Activated CD8-positive, alpha-beta memory T cell treated with anti-CD3 and anti-CD28 coated beads for 48 hours (primary cell): ENCODE measurements at regions not wholly inside any gene's neighbourhood (a gene's known extent, or its start where the extent isn't known, plus 50 kb on each side); places are given as distances from the start of the nearest gene placed in this dataset.

Experiments used
- DNase-seq, 3 experiments: peaks; one replicate each; pipeline ENCODE4 v3.0.0-alpha.2; 2020; ENCODE audit warnings: low read depth in 2 of 3, low spot score in 2 of 3

DNA sequence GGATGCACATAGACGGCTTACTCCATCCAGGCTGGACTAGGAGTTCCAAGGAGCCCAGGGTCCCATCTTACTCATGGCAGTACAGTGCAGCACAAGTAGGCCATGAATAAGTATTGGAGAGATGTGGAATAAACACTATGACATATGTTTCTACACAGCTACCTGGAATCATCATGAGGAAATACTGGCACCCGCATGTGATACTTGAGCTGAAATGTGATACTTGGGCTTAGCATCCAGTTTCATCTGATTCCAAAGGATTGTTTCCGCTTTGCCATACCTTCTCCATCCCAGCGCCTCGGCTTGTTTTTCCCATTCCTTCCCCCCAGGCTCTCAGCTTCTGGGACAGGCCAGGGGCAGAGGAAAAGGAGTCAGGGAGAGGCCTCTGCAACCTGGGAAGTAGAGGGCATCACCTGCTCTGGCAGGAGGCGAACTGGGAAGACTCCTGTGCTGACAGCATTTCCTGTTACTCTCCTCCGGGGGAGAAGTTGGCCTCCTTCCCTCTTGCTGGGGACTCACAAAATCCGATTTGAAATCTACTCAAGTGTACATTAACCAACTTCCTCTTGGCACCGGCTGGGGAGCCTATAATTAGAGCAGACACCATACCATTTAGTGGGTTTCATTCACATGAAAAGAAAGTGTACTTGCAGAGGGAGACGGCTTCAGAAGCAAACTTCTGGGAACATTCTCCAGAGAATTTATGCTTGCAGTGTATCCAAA is 187.8 kb downstream of the MIAT start:
- DNase-seq, result no peak

DNA sequence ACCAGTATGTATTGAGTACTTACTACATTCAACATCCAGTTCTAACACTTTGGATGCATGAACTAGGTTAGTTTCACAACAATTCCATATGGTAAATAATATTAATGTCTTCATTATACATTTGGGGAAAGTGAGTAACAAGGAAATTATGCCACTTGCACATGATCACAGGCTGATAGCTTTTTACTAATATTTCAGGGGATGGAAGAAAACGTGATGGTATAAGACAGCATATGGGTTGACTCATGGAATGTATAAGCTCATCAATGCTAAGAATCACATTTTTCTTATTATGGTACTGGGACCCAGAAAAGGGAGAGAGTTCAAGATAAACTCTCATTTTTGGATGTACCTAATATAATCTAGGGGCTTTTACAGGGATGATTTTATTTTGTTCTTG is 188.7 kb downstream of the MIAT start:
- no peak for DNase-seq

DNA sequence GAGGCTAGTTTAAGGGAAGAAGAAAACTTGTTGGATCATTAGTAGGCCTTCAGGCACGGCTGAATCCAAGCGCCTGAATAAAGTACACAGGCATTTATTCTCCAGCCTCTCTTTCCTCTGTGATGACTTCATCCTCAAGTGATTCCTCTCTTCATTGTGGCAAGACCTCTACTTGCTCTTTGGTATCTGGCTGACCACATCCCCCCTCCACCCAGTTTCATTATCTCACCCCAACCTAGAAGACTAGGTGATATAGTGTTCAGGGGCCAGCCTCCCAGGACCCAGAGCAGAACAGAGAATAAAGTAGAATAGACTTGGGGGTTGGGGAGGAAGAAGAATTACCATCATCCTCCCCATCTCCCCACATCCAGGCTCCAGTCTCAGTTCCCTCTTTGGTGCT is 189.3 kb downstream of the MIAT start:
- no peak for DNase-seq

DNA sequence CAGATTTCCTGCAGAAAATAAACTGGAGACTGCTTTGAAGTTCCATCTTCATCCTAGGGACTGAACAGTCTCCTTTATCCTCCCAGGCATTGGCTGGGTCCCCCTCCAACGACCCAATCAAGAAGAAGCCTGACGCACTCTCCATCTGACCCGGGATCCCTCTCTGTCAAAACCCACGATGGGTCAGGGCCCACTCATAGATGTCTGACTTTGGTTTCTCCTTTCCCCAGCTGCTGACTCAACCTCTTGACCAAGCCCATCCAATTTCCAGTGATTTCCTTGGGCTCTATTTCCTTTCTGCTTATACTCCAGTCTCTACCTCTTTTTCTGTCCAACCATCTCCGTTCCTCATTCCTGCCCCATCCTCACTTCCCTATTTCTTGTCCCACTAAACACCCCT is 189.7 kb downstream of the MIAT start:
- no peak for DNase-seq

DNA sequence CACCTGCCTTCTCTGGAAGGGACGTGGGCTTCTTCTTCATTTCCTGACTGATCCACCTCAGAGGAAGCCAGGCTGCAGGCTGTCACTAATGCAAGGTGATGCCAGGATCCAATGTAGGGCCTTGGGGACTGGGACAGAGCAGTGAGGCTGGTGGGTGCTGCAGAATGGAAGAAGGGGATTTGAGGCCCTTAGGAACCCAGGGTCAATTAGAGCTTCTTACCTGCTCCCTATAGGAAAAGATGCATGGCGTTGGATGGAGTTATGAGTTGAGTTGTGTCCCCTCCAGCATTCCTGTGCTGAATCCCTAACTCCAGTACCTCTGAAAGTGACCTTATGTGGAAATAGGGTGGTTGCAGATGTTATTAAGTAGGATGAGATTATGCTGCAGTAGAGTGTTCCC is 190.4 kb downstream of the MIAT start:
- DNase-seq, result no peak

DNA sequence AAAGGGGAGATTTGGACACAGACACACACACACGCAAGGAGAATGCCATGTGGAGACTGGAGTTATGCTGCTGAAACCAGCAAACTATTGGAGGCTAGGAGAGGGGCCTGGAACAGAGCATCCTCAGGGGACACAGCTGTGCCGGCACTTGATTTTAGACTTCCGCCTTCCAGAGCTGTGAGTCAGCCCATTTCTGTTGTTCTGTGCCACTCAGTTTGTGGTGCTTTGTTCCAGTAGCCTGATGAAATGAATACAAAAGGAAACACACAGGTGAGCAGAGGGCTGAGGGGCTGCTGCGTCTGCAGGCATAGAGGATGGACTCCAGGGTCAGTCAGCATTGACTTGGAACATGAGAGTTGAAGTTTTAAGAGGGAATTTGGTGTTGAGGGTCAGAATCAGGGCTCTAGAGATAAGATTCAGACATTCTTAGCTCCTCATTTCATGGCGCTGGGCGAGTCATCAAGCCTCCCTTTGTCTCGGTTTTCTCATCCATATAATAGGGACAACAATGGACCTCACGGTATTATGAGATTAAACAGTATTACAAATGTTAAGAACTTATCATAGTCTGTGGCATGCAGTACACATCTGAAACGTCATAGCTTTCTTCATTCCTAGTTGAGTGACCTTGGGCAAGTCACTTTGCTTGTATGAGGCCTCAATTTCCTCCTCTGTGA is 191.0 kb downstream of the MIAT start:
- no peak for DNase-seq

DNA sequence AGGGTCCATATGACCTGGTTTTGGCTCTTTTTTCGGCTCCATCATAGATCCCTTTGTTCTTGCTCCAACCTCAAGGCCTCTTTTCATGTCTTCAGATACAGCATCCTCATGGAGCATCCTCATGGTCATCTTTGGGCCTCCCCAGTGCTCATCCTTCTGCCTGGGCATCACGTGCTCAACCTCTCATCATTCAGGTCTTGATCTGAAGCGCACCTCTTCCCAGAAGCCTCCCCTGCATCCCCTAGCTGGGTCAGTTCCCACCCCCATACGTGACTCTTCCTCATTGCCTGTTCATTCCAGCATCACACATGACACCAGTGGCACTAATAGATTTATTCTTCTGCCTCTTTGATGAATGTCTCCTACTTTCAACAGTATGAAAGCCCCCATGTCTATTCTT is 192.2 kb downstream of the MIAT start:
- no peak for DNase-seq

DNA sequence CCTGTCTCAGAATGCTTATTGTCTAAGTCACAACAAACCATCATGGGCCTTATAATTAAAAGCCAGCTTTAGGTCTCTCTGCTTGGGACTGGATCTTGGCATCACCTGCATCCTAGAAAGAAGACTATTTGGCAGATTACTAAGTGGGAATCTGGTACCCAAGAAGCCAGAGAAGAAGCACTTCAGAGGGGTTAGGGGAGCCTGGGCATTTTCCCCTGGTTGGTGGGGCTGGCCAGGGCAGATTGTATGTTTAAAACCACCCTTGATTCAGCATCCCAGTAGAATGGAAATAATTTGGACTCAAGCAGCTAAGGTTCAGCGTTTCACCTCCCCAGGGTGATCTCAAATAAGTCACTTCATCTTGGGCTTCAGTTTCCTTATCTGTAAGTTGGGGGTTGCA is 193.7 kb downstream of the MIAT start:
- no peak for DNase-seq

DNA sequence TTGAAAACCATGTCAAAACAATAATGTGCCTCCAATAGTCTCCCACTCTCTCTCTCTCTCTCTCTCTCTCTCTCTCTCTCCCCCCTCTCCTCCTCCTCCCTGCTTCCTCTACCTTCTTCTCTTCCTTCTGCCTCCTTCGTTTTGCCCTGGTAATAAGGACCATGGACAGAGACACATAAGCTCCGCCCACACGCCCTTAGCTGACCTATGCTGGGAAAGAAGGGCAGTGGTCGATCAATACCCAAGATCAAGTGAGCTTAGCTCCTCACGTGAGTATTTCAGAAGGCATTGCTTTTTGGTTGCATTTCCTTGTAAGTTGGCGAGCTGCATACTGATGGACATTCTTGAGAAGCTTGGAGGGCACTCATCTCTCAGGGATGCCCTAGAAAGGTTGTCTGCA is 194.8 kb downstream of the MIAT start:
- no peak for DNase-seq

DNA sequence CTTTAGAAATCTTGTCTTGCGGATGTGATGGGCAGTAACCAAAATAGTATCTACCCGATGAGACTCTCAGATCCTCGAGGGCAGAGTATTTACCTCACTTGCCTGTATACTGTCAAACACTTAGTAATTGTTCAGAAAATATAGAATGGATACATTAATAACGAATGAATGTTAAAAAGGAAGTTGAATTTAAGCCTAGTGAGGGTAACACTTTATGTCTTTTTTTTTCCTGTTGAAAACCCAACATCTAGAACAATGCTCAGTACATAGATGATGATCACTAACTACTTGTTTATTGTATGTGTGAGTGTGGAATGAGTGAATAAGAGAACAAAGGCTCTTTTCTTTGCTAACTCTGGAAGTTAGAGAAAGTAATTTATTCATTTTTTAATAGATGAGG is 195.7 kb downstream of the MIAT start:
- DNase-seq, result no peak

DNA sequence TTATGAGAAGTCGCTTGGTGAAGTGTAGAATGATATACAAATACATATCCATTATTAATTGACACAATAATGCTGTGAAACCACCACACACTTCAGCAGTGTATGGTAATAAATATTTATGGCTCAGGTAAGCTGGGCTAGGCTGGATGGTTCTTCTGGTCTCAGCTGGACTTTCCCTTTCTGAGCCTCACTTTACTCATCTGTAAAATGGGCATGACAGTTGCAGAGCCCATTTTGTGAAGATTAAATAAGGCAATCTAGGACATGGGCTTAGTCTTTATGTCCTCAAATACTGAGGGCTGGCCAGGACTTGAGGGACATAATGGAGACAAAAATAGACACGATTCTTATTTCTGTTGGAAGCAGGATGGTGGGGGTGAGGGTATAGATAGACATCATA is 196.1 kb downstream of the MIAT start:
- no peak for DNase-seq

DNA sequence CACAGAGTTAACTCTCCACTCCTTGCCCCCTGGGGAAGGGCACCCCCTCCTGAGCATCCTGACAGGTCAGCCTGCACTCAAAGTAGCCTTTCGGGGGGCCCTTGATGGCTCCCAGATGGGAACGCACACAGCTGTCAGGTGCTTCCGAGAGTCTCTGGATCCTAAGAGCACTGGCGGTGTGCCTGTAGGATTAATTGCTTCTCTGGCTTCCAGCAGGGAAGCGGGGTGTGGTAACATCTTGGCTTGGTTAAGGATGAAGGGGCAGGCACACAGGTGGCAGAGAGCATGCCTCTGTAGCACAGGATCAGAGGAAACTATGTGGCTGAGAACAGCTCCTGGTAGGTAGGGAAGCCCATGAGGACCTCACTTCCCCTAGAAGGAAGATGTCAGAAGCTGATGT is 199.8 kb downstream of the MIAT start:
- DNase-seq, result no peak

DNA sequence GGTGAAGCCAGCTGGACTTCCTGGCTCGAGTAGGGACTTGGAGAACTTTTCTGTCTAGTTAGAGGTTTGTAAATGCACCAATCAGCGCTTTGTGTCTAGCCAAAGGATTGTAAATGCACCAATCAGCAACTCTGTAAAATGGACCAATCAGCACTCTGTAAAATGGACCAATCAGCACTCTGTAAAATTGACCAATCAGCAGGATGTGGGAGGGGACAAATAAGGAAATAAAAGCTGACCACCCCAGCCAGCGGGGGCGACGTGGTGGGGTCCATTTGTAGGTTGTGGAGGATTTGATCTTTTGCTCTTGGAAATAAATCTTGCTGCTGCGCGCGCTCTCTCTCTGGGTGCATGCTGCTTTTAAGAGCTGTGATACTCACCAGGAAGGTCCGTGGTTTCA is 202.9 kb downstream of the MIAT start:
- DNase-seq, result no peak

DNA sequence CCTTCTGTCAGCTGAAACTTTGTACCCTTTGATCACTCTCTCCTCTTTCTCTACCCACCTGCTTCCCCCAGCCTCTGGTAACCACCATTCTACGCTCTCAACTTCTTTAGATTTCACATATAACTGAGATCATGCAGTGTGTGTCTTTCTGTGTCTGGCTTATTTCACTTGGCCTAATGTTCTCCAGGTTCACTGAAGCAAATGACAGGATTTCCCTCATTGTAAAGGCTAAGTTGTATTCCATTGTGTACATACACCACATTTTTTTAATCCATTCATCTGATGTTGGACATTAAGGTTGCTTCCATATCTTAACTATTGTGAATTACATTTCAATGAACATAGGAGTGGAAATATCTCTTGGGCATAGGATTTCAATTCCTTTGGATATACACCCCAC is 207.6 kb downstream of the MIAT start:
- no peak for DNase-seq

DNA sequence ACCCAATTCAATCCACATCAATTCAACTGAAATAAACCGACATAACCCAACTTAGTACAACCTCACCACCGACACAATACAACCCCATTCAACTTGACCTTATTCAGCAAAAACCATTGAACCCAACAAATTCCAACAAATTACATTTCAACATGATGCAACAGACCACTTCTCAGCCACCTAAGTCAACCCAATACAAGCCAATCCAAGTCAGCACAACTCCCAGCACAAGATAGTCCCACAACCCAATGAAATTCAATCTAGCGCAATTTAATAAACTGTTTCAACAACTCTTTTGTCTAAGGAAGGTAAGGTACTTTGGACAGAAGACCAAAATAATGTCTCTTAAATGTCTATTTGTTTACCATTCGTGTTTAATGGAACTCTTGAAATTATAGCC is 226.0 kb downstream of the MIAT start:
- no peak for DNase-seq

DNA sequence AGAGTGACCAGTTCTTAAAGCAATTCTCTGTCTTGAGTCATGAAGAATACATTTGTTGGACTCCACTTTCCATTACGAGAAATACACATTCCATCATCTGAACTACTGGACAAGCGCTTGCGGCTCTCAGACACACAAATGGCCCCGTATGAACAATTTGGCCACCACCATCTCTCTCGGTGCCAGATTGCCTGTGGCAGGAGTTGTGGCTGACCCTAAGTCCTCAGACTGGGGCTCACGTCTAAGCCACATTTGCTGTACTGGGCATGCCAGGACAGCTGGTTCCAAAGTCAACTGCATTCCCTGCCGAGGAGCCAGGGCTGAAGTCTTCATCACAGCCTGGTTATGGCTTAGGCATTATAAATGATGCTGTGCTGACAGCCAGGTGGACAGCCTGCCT is 227.5 kb downstream of the MIAT start:
- DNase-seq, result no peak

DNA sequence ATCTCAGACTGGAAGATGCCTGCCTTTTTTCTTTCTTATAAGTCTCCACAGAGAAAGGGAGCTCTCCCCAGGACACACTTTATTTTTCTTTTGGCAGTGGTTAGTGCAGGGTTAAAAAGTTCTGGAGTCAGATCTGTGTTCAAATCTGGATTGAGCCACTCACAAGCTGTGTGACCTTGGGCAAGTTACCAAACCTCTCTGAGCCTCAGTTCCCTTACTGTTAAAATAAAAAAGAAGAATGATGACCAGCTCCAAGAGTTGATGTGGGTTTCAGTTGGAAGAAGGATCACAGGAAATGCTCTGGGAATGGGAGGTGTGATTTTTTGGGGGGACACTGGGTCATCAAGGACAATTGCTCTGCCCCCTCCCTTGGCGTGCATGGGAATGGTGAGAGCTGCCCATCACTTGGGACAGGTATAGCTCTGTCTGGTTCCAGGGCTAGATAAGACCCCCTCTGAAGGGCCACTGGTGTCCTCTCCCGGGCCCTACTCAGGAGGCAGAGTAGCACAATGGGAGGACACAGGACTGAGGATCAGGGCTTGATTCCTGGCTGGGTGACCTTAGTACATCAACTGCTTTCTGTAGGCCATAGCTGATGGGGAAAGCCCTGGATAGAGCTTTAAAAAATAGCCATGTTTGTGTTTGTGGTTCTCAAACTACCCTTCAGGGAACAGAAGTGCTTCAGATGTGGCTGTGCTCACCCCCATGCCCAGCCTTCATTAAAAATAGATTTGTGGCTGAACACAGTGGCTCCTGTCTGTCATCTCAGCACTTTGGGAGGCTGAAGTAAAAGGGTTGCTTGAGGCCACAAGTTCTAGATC is 228.3 kb downstream of the MIAT start:
- no peak for DNase-seq

DNA sequence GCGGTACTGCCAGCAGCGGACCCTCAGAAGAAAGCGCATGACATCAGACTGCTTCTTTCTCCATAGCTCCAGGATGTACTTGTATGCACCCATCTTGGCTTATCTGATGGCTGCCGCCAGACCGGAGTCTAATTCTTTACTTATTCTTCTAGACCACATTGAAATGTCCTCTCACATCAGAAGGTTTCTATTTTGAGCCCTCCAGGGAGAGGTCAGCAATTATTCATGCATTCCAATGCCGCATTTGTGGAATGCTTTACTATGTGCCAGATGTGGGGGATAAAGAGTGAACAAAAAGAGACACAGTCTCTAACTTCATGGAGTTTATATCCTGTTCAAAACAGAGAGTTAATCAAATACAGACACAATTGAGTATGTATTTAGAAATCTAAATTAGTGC is 230.1 kb downstream of the MIAT start:
- no peak for DNase-seq

DNA sequence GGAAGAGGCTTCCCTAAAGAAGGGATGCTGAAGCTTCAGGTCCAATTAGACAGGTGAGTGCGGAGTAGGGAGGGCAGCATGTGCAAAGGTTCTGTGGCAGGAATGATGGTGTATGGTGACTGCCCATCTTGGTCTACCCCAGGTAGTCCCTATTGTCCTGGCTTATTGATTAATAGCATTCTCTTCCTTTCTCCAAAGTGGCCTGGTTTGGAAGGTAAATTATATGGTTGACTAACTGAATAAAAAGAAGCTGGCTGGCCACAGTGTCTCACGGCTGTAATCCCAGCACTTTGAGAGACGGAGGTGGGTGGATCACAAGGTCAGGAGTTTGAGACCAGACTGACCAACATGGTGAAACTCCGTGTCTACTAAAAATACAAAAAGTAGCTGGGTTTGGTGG is 230.5 kb downstream of the MIAT start:
- DNase-seq, result no peak

DNA sequence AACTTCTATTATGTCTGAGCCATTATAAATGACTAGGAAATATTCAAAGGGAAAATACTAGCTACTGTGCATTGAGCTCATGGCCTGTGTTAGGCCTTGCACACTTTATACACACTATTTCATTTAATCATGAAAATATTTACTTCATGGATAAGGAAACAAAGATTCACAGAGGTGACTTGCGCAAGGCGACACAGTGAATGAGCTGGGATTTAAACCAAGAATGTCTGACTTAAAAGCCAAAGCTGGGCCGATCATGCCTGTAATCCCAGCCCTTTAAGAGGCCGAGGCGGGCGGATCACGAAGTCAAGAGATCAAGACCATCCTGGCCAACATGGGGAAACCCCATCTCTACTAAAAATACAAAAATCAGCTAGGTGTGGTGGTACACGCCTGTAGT is 231.5 kb downstream of the MIAT start:
- DNase-seq, result no peak

DNA sequence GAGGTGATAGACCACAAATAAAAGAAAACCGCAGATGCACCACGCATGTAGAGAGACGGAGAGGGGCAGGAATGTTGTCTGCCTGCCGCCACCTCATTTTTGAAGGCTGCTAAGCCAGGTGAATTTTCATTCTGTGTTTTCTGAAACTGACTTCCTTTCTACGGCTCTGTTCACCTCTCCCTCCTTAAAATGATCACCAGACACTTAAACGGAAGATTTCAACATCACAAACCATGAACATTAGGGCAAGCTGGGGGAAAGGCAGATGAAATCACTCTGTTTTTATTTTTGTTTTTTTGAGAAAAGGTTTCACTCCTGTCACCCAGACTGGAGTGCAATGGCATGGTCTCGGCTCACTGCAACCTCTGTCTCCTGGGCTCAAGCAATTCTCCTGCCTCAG is 232.4 kb downstream of the MIAT start:
- no peak for DNase-seq

DNA sequence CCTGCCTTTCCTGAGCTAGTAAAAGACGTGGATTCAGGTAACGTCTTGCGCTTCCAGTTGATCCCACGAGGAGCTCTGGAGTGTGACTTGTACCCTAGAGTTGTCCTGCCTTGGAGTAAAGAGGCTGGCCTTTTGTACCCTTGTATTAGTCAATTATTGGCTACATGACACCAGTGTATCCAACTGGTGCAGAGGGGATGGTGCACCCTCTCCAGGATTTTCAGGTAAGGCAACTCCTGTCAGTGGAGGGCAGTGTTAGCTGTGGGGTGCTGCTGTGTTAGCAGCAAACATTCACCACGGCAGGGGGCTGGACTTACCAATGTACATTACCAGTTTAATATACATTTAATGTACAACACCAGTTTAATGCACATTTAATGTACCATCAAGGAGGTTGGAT is 233.5 kb downstream of the MIAT start:
- DNase-seq, result no peak
